Ishikawa (cell line): ENCODE measurements at regions not wholly inside any gene's neighbourhood (a gene's known extent, or its start where the extent isn't known, plus 50 kb on each side); places are given as distances from the start of the nearest gene placed in this dataset.

Experiments used
- CEBPB ChIP-seq: IDR thresholded peaks from 2 replicates; pipeline ENCODE4 v1.6.1; 2012
- CREB1 ChIP-seq: IDR thresholded peaks from 2 replicates; pipeline ENCODE4 v1.6.1; 2012; ENCODE audit warnings: low read depth
- EGR1 ChIP-seq: IDR thresholded peaks from 2 replicates; pipeline ENCODE4 v1.6.1; 2012
- EP300 ChIP-seq: IDR thresholded peaks from 2 replicates; pipeline ENCODE4 v1.6.1; 2012; ENCODE audit warnings: borderline replicate concordance
- FOXM1 ChIP-seq: IDR thresholded peaks from 2 replicates; pipeline ENCODE4 v1.6.1; 2012; ENCODE audit warnings: low read depth, borderline replicate concordance
- RAD21 ChIP-seq: IDR thresholded peaks from 2 replicates; pipeline ENCODE4 v1.6.1; 2012; ENCODE audit warnings: low read depth
- TAF1 ChIP-seq: IDR thresholded peaks from 2 replicates; pipeline ENCODE4 v1.6.1; 2012; ENCODE audit warnings: low read depth, mild to moderate bottlenecking
- TCF12 ChIP-seq: IDR thresholded peaks from 2 replicates; pipeline ENCODE4 v1.6.1; 2012; ENCODE audit warnings: low read depth
- TEAD4 ChIP-seq: IDR thresholded peaks from 2 replicates; pipeline ENCODE4 v1.6.1; 2012
- YY1 ChIP-seq: IDR thresholded peaks from 2 replicates; pipeline ENCODE4 v1.6.1; 2012; ENCODE audit warnings: low read depth
- ZBTB7A ChIP-seq: IDR thresholded peaks from 2 replicates; pipeline ENCODE4 v1.6.1; 2012; ENCODE audit warnings: low read depth
- TF ChIP-seq, protein P1 (sequence below): IDR thresholded peaks from 2 replicates; pipeline ENCODE4 v1.6.1; 2012; ENCODE audit warnings: low read depth, mild to moderate bottlenecking
- TF ChIP-seq, protein P2 (sequence below): IDR thresholded peaks from 2 replicates; pipeline ENCODE4 v1.6.1; 2012
- TF ChIP-seq, protein P3 (sequence below): IDR thresholded peaks from 2 replicates; pipeline ENCODE4 v1.6.1; 2012

DNA sequence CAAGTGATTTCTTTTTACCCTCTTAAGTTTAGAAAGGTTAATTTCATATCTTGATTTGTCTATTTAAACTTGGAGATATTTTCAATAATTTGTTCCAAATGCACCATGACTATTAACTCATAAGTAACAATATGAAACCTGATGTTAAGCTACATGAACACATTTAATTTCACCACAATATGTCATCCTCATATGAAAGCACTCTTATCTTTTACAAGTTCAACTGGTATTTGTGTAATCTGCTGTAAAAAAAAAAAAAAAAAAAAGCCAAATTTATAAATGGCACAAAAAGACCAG, 110.4 kb downstream of the HFE start:
- no peak for TF ChIP-seq TAF1
- TF ChIP-seq, protein P1, sequence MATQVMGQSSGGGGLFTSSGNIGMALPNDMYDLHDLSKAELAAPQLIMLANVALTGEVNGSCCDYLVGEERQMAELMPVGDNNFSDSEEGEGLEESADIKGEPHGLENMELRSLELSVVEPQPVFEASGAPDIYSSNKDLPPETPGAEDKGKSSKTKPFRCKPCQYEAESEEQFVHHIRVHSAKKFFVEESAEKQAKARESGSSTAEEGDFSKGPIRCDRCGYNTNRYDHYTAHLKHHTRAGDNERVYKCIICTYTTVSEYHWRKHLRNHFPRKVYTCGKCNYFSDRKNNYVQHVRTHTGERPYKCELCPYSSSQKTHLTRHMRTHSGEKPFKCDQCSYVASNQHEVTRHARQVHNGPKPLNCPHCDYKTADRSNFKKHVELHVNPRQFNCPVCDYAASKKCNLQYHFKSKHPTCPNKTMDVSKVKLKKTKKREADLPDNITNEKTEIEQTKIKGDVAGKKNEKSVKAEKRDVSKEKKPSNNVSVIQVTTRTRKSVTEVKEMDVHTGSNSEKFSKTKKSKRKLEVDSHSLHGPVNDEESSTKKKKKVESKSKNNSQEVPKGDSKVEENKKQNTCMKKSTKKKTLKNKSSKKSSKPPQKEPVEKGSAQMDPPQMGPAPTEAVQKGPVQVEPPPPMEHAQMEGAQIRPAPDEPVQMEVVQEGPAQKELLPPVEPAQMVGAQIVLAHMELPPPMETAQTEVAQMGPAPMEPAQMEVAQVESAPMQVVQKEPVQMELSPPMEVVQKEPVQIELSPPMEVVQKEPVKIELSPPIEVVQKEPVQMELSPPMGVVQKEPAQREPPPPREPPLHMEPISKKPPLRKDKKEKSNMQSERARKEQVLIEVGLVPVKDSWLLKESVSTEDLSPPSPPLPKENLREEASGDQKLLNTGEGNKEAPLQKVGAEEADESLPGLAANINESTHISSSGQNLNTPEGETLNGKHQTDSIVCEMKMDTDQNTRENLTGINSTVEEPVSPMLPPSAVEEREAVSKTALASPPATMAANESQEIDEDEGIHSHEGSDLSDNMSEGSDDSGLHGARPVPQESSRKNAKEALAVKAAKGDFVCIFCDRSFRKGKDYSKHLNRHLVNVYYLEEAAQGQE: no peak
- TF ChIP-seq, protein P2, sequence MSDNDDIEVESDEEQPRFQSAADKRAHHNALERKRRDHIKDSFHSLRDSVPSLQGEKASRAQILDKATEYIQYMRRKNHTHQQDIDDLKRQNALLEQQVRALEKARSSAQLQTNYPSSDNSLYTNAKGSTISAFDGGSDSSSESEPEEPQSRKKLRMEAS: no peak
- TF ChIP-seq, protein P3, sequence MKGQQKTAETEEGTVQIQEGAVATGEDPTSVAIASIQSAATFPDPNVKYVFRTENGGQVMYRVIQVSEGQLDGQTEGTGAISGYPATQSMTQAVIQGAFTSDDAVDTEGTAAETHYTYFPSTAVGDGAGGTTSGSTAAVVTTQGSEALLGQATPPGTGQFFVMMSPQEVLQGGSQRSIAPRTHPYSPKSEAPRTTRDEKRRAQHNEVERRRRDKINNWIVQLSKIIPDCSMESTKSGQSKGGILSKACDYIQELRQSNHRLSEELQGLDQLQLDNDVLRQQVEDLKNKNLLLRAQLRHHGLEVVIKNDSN: no peak
- no peak for TF ChIP-seq FOXM1
- no peak for TF ChIP-seq TEAD4
- no peak for TF ChIP-seq TCF12
- no peak for TF ChIP-seq EP300
- no peak for TF ChIP-seq EGR1
- TF ChIP-seq RAD21: no peak
- TF ChIP-seq ZBTB7A: no peak
- no peak for TF ChIP-seq CEBPB
- TF ChIP-seq CREB1: no peak
- TF ChIP-seq YY1: no peak
